NCI-H2171 treated with DMSO at 0.1 percent for 48 hours (cell line): ENCODE measurements at regions not wholly inside any gene's neighbourhood (a gene's known extent, or its start where the extent isn't known, plus 50 kb on each side); places are given as distances from the start of the nearest gene placed in this dataset.
"Not testable (repeated sequence)": the region's sequence is repeated elsewhere in the genome, so short reads cannot be mapped to it uniquely, and the experiment has no call there.

ENCODE experiments used
- DNase-seq: peaks from one replicate; lab custom pipeline; 2025; lab: John Stamatoyannopoulos, UW

- DNase-seq: no peak
These were observed 64.2 kb downstream of the DACT2 start for GRCh38 chr6:168255283-168255881.

- no peak for DNase-seq
These were observed 67.3 kb downstream of the DACT2 start for GRCh38 chr6:168252267-168252666.

- no peak for DNase-seq
These were observed 69.3 kb downstream of the DACT2 start for GRCh38 chr6:168250250-168250649.

GRCh38 chr6:168249746-168250145 lies 69.8 kb downstream of the DACT2 start:
- no peak for DNase-seq

- DNase-seq: no peak
These were observed 71.4 kb downstream of the DACT2 start for GRCh38 chr6:168248148-168248620.

- peak; percentile 1 for DNase-seq
These were observed 72.0 kb downstream of the DACT2 start for GRCh38 chr6:168247443-168248147.

- no peak for DNase-seq
These were observed 74.5 kb downstream of the DACT2 start for GRCh38 chr6:168244961-168245551.

GRCh38 chr6:168243812-168244376 lies 75.7 kb downstream of the DACT2 start:
- DNase-seq: no peak

- no peak for DNase-seq
These were observed 76.7 kb downstream of the DACT2 start for GRCh38 chr6:168242940-168243225.

GRCh38 chr6:168242111-168242939 lies 77.3 kb downstream of the DACT2 start:
- no peak for DNase-seq

- DNase-seq: no peak
These were observed 79.4 kb downstream of the DACT2 start for GRCh38 chr6:168240160-168240559.

- no peak for DNase-seq
These were observed 80.4 kb downstream of the DACT2 start for GRCh38 chr6:168239044-168239773.

- DNase-seq: no peak
These were observed 81.2 kb downstream of the DACT2 start for GRCh38 chr6:168238159-168238909.

- DNase-seq: not testable (repeated sequence)
These were observed 85.7 kb downstream of the DACT2 start for GRCh38 chr6:168233875-168234213.

GRCh38 chr6:168232989-168233874 lies 86.3 kb downstream of the DACT2 start:
- no peak for DNase-seq

GRCh38 chr6:168232528-168232927 lies 87.0 kb downstream of the DACT2 start:
- no peak for DNase-seq

GRCh38 chr6:168232062-168232461 lies 87.5 kb downstream of the DACT2 start:
- no peak for DNase-seq

- DNase-seq: no peak
These were observed 88.1 kb downstream of the DACT2 start for GRCh38 chr6:168231393-168231957.

- DNase-seq: no peak
These were observed 90.2 kb downstream of the DACT2 start for GRCh38 chr6:168229368-168229752.
